EH (cell line): ENCODE measurements at regions not wholly inside any gene's neighbourhood (a gene's known extent, or its start where the extent isn't known, plus 50 kb on each side); places are given as distances from the start of the nearest gene placed in this dataset.
"Not testable (repeated sequence)": the region's sequence is repeated elsewhere in the genome, so short reads cannot be mapped to it uniquely, and the experiment has no call there.

ENCODE experiments used
- DNase-seq: peaks from one replicate; pipeline ENCODE4 v3.0.0-alpha.2; 2015; ENCODE audit warnings: low read depth

GRCh38 chr3:194867270-194867983 lies 181.7 kb downstream of the FAM43A start:
- peak; percentile 27 for DNase-seq

GRCh38 chr3:194868831-194869230 lies 183.1 kb downstream of the FAM43A start:
- DNase-seq = no peak

GRCh38 chr3:194869482-194870169 lies 183.9 kb downstream of the FAM43A start:
- peak; percentile 83 for DNase-seq

- peak; percentile 40 for DNase-seq
Observed at GRCh38 chr3:194870394-194871110, 184.9 kb downstream of the FAM43A start.

GRCh38 chr3:194871143-194871863 lies 185.6 kb downstream of the FAM43A start:
- DNase-seq = peak; percentile 92

GRCh38 chr3:194871864-194872668 lies 186.4 kb downstream of the FAM43A start:
- peak; percentile 78 for DNase-seq

GRCh38 chr3:194872669-194872977 lies 186.9 kb downstream of the FAM43A start:
- DNase-seq = peak; percentile 84

- DNase-seq = not testable (repeated sequence)
Observed at GRCh38 chr3:194873474-194873873, 187.8 kb downstream of the FAM43A start.

GRCh38 chr3:194874206-194874605 lies 188.5 kb downstream of the FAM43A start:
- no peak for DNase-seq

GRCh38 chr3:194874783-194875182 lies 189.1 kb downstream of the FAM43A start:
- DNase-seq = no peak

GRCh38 chr3:194875581-194876402 lies 190.1 kb downstream of the FAM43A start:
- DNase-seq = peak; percentile 9

GRCh38 chr3:194876403-194877095 lies 190.9 kb downstream of the FAM43A start:
- no peak for DNase-seq

GRCh38 chr3:194877291-194878119 lies 191.8 kb downstream of the FAM43A start:
- DNase-seq = no peak

- no peak for DNase-seq
Observed at GRCh38 chr3:194879126-194879877, 193.6 kb downstream of the FAM43A start.

- peak; percentile 48 for DNase-seq
Observed at GRCh38 chr3:194879991-194880939, 194.6 kb downstream of the FAM43A start.

- no peak for DNase-seq
Observed at GRCh38 chr3:194880940-194881925, 195.6 kb downstream of the FAM43A start.
